ENCODE measurements at regions not wholly inside any gene's neighbourhood (a gene's known extent, or its start where the extent isn't known, plus 50 kb on each side); places are given as distances from the start of the nearest gene placed in this dataset.
"Not testable (repeated sequence)": the region's sequence is repeated elsewhere in the genome, so short reads cannot be mapped to it uniquely, and the experiment has no call there.

GRCh38 chr4:53877096-53877495, 187.3 kb downstream of the CHIC2 start:
- DNase-seq (ENCODE audit: low read depth), result not testable (repeated sequence)

DNA sequence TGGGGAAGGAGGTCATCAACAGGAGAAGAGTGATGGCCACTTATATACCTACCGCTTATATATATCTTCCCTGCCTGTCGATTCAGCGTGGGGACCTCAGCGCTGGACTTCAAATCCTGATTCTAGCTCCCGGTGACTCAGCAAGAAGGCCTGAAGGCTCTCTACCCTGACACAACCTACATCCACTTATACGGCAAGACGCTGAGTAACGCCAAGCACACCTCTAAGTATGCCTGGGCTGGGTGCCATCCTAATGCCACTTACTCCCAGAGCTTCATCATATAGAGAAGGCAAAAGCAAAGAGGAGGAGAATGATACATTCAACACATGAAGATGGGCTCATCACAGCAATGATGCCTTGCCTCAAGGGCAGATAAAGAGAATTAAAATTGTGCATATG, 198.3 kb downstream of the CHIC2 start:
- DNase-seq (ENCODE audit: low read depth), result no peak

DNA sequence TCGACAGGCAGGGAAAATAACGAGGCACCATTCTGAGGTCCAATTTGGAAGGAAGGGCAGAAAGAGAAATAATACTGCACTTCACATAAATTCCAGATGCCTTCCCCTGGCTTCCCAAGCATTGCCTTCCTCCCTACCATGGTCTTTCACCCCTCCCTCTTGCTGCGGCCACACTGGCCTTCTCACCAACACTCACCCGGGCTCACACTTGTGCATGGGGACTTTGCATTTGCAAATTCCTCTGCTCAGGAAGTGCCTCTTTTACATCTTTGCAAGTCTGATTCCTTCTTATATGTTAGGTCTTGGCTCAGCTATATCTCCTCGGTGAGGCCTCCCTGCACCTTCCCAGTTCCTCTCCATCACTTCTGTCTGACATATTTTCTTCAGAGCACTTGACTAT, 199.4 kb downstream of the CHIC2 start:
- no peak for DNase-seq (ENCODE audit: low read depth)

GRCh38 chr4:53863736-53864365, 200.6 kb downstream of the CHIC2 start:
- DNase-seq (ENCODE audit: low read depth), result no peak

DNA sequence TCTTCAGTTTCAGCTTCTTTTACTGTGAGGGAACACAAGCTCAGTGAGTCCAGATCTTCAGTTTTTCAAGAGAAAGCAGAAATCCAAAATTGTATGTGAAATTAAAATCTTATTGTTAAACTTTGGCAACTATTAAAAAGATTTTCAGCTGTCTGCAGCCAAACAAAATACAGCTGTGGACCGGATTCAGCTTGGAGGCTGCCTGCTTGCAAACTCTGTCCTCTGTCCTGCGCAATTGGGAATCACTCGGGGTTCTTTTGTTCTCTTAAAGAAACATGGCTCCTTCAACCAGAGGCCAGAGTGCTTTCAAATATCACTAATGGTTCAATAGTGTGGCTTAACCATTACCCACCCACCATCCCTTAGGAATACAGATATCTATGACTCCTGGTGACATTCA, 201.2 kb downstream of the CHIC2 start:
- DNase-seq (ENCODE audit: low read depth), result no peak

DNA sequence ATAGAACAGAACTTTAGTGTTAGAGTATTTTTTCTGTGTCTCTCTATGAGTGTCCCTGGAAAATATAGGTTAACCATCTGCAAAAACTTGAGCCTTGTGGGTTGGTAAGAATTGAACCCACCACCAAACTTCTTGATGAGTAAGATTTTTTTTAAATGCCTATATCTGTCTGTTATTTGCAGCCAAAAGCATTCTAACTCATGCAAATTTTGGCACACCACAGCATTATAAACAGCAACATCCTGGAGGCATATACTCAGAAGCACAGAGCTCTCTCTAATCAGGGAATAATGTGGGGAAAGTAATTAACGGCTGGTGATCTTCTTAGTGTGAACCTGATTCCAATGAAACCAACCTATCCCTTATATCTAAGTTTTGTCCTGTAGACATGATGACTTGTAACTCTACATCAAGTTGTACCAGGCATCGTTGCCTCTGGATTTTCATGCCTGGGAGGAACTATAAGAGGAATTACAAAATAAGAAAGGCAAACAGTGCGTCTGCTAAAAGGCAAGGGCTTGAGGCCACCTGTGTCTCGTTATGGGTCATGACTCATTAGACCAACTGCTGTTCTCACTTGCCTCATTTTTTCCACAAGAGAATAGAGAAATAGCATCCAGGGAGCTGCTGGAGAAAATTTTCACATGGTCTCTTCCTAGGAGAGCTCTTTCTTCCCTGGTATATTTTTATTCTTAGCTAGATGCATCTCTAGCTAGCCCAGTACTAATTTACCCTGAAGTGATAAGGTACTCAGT, 202.4 kb downstream of the CHIC2 start:
- DNase-seq (ENCODE audit: low read depth), result peak; percentile 76

- no peak for DNase-seq (ENCODE audit: low read depth)
Measured at GRCh38 chr4:53859305-53859704, 205.1 kb downstream of the CHIC2 start.

- DNase-seq (ENCODE audit: low read depth), result no peak
Measured at GRCh38 chr4:53858744-53859143, 205.7 kb downstream of the CHIC2 start.

DNA sequence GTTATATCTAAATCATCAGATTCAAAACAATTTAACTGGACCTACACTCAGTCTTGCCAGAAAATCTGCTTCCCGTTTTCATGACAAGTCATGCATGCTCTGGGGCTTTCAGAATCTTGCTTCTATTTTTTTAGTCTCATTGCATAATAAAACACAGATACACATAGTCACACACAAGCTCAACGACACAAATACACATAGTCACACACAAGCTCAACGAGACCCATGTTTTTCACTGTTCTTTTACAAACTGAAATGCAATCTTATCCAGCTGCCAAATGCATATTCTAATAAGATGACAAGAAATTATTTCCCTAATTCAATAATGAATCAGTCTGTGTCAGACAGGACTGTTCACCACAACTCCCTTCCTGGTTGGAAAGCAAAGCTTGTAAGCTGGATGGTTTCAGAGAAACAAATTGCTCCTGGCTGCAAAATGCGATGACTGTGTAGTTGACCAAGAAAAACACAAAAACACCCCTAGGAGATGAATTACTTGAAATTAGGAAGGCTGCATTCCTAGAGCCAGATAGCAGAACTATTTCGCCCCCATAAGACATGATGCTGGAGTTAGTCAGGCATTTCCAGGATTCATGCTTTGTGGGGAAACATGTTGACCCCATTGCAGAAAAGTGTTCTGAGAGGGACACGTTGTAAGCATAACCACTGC, 208.7 kb downstream of the CHIC2 start:
- peak; percentile 8 for DNase-seq (ENCODE audit: low read depth)

DNA sequence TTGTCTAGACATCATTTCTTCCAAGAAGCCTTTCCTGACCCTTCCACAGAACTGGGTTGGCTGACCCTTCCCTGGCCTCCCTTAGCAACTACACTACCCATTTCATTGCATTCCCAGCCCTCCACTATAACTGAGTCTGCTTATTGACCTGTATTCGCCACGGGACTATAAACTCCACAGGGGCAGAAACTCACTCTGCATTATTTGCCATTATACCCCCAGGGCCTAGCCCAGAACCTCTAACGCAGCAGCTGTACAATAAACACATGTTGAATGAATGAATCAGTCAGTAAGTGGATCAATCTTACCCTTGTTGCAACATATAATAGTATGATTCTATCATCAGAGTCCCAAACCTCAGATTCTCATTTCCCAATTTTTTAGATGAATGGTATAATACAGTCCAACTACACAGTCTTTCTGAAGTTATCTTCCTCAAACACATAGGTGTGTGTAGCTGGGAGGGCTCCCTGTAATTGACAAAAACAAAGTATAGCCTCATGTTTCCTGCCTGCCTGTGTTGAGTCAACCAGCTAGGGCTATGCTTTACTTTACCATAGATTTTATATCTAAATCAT, 209.3 kb downstream of the CHIC2 start:
- no peak for DNase-seq (ENCODE audit: low read depth)

DNA sequence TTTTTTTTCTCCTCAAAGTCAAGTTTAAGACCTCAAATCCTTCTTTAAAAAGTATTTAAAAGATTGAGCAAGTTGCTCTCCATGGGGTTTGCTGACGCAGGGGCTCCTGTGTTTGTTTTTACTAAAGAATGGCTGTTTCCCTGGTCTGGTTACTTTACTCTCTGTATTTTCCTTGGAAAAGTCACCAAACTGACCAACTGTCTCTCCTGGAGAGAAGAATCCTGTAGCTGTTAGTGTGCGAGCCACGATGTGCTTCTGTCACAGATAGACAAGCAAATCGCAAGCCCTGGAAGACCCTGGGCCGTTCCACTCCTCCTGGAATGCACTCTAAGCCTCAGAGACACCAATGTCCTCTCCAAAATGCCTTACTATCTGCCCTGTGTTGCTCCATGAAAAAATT, 212.1 kb downstream of the CHIC2 start:
- no peak for DNase-seq (ENCODE audit: low read depth)

DNA sequence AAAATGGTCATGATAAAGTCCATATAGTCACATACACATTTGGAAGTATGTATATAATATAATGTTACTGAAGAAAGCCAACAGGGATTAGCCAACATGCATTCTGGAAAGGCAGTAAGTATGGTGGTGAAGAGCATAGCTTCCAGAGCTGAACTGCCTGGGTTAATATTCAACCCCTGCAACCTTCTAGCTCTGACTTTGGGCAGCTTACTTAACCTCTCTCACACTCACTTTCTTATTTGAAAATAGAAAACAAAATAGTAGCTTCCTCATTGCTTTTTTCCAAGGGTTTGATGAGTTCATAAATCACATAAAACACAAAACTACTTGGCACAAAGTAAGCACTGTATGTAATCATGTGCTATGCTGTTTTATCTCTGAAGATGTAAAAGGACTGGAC, 216.4 kb downstream of the CHIC2 start:
- no peak for DNase-seq (ENCODE audit: low read depth)

- no peak for DNase-seq (ENCODE audit: low read depth)
Measured at GRCh38 chr4:53844551-53844950, 219.9 kb downstream of the CHIC2 start.

DNA sequence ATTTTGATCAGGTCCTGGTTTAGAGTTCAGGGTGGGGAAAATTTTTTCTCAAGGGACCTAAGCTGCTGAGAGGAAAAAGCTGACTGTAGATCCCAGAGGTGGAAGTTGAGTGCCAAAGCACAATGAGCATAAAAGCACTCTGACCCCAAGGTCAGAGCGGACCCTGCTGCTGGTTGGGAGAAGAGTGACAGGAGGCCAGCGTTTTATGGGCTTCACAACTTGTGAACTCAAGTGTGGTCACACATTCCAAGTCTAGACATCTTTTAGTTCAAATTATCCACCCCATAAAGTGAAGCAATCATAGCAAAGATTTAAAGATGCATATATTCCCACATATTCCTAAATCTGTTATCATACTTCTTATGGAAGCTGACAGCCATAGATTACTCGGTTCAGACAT, 220.3 kb downstream of the CHIC2 start:
- DNase-seq (ENCODE audit: low read depth), result no peak

- DNase-seq (ENCODE audit: low read depth), result no peak
Measured at GRCh38 chr4:53841711-53842110, 222.7 kb downstream of the CHIC2 start.

DNA sequence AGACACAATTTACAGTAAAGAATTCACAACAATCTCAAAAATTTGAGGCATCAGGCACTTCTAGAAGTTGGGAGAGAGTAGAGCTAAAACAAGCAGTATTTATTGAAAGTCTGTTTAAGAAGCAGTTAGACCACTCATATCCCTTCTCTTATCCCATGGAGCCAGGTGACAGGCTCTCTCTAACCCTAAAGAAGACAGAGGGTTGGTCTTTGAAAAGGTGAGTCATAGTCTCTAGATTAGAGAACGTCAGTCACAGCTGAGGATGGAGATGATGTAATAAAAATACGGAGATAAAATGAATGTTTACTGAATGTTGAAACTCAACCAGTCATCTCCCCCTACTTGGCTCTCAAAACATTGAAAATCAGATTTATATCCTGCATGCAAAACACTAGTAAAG, 223.8 kb downstream of the CHIC2 start:
- DNase-seq (ENCODE audit: low read depth), result peak; percentile 23

DNA sequence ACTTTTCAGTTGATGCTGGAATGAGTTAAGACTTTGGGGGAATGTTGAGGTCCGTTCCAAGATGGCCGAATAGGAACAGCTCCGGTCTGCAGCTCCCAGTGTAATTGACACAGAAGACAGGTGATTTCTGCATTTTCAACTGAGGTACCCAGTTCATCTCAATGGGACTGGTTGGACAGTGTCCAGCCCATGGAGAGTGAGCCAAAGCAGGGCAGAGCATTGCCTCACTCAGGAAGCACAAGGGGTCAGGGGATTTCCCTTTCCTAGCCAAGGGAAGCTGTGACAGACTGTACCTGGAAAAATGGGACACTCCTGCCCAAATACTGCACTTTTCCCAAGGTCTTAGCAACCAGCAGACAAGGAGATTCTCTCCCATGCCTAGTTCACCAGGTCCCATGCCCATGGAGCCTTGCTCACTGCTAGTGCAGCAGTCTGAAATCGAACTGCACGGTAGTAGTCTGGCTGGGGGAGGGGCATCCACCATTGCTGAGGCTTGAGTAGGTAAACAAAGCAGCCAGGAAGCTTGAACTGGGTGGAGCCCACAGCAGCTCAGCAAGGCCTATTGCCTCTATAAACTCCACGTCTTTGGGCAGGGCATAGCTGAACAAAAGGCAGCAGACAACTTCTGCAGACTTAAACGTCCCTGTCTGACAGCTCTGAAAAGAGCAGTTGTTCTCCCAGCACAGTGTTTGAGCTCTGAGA, 231.0 kb downstream of the CHIC2 start:
- not testable (repeated sequence) for DNase-seq (ENCODE audit: low read depth)

- no peak for DNase-seq (ENCODE audit: low read depth)
Measured at GRCh38 chr4:53832549-53832948, 231.9 kb downstream of the CHIC2 start.

DNA sequence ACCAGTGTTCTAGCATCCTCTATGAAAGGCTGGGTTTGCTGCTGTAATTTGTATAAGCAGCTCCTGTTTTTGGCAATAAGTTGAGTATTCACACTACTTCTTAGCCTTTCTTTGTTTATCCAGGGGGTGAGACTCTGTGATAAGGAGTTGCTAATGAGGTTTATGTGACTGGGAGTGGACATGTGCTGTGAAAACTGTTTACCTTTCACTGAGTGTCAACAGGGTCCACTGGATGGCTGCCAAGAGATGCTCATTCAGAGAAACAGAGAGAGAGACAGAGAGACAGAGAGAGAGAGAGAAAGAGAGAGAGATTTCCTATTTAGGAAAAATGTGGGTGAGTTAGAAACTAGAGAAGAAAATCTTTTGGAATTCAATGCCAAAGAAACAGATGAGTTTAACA, 233.9 kb downstream of the CHIC2 start:
- no peak for DNase-seq (ENCODE audit: low read depth)

GRCh38 chr4:53821179-53821851, 230.0 kb upstream of the LNX1 start:
- DNase-seq (ENCODE audit: low read depth), result no peak

DNA sequence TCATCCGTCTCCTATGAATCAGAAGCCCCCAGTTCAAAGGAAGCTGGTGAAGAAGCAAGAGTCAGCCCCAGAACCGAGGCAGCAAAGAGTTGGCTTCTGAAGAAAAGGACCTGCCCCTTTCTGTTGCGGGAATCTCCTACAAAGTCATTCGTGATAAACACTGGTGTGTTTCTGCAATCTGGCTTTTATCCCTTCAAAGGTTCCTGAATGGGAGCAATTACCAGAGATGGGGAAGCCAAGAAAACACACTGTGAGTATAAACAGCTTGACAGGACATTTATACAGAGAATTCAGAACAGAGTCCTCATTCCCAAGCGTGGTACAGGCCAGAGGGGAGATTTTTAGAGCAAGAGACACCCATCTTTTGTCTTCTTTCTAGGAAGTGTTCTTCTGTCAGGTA, 226.8 kb upstream of the LNX1 start:
- DNase-seq (ENCODE audit: low read depth), result no peak

Measured in HT1080 (cell line).